Gastrocnemius medialis (tissue), 4 donors: ENCODE measurements at regions not wholly inside any gene's neighbourhood (a gene's known extent, or its start where the extent isn't known, plus 50 kb on each side); places are given as distances from the start of the nearest gene placed in this dataset.
"Not testable (repeated sequence)": the region's sequence is repeated elsewhere in the genome, so short reads cannot be mapped to it uniquely, and the experiment has no call there.

Experiments used
- ATAC-seq, 2 donors: fragments of 150-250 bp; one replicate each; pipeline ENCODE4 v1.9.1; 2016
- DNase-seq, 2 donors: peaks; one replicate each; pipeline ENCODE4 v3.0.0-alpha.2; 2019
- H3K27ac ChIP-seq, 4 donors: fragments of 200-600 bp; sonication (generic); 1 replicate in 1 of 4; 2 replicates in 3 of 4; pipeline ENCODE4 v1.5.1; 2016 to 2018; ENCODE audit warnings: mild to moderate bottlenecking in 2 of 4, moderate library complexity in 1 of 4
- H3K27me3 ChIP-seq, 3 donors: fragments of 200-600 bp; sonication (generic) in 2 of 3; 1 replicate in 1 of 3; 2 replicates in 2 of 3; pipeline versions ENCODE4 v1.5.1 to v1.6.0; 2016 to 2019; ENCODE audit warnings: mild to moderate bottlenecking in 1 of 3, moderate library complexity in 1 of 3
- H3K36me3 ChIP-seq, 2 donors: fragments of 200-600 bp; sonication (generic) in 1 of 2; one replicate each; pipeline ENCODE4 v1.5.1; 2017 to 2018
- H3K4me1 ChIP-seq, 2 donors: fragments of 200-600 bp; sonication (generic) in 1 of 2; one replicate each; pipeline ENCODE4 v1.5.1; 2016 to 2017; ENCODE audit warnings: mild to moderate bottlenecking in 2 of 2
- H3K4me3 ChIP-seq, 4 donors: fragments of 200-600 bp; sonication (generic) in 3 of 4; 1 replicate in 1 of 4; 2 replicates in 3 of 4; pipeline ENCODE4 v1.5.1; 2016 to 2019; ENCODE audit warnings: mild to moderate bottlenecking in 2 of 4
- H3K9me3 ChIP-seq, 3 donors: fragments of 200-600 bp; sonication (generic) in 2 of 3; 1 replicate in 1 of 3; 2 replicates in 2 of 3; pipeline ENCODE4 v1.5.1; 2016 to 2019
- POLR2A ChIP-seq, 2 donors: fragments of 450-650 bp; IDR thresholded peaks; one replicate each; pipeline ENCODE4 v1.6.1; 2017; ENCODE audit warnings: antibody characterized with exemption in 2 of 2, mild to moderate bottlenecking in 2 of 2, moderate library complexity in 2 of 2
- in situ Hi-C, 4 donors: fragments of 200-750 bp; cut with MboI; loops; one replicate each; pipeline versions ENCODE4 v1.15.0 to v1.8.0; 2017; ENCODE audit warnings: low sequenced_read_pairs in 4 of 4
- intact Hi-C: fragments of 100-400 bp; cut with DNase I; formaldehyde crosslinking; loops from one replicate; pipeline ENCODE4 v1.15.1; 2023; ENCODE audit warnings: low total_unique reads
- TF ChIP-seq, protein P1 (sequence below), 5 experiments: fragments of 450-650 bp in 3 of 5; fragments of 200-600 bp in 2 of 5; sonication (generic) in 2 of 5; IDR thresholded peaks in 4 of 5; conservative IDR thresholded peaks in 1 of 5; 1 replicate in 4 of 5; 2 replicates in 1 of 5; pipeline ENCODE4 v1.5.1; 2016 to 2019; ENCODE audit warnings: antibody characterized with exemption in 5 of 5, mild to moderate bottlenecking in 3 of 5, moderate library complexity in 3 of 5

DNA sequence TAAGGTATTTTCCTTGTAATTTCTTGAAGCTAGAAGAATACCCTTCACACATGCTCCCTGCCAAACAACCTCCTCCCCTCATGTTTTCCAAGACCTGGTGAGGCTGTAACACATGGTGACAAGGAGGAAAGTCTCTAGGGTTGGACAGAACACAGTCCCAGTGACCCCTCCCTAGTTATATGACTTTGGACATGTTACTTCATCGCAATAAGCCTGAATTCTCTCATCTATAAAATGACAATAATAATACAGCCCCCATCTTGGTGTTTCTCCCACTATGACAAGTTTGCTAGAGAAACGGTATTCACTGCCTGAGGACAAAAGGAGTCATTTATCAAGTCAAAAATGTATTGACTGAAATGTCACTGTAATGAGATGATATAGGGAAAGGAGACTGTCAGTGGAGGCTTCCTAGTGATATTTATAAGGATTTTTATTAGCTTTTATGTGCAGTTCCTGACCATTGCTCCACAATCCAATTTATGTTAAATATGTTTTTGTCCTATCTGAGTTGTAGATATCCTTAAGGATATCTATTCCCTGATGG lies 464.4 kb downstream of the SUCLG1 start:
- TF ChIP-seq, protein P1, sequence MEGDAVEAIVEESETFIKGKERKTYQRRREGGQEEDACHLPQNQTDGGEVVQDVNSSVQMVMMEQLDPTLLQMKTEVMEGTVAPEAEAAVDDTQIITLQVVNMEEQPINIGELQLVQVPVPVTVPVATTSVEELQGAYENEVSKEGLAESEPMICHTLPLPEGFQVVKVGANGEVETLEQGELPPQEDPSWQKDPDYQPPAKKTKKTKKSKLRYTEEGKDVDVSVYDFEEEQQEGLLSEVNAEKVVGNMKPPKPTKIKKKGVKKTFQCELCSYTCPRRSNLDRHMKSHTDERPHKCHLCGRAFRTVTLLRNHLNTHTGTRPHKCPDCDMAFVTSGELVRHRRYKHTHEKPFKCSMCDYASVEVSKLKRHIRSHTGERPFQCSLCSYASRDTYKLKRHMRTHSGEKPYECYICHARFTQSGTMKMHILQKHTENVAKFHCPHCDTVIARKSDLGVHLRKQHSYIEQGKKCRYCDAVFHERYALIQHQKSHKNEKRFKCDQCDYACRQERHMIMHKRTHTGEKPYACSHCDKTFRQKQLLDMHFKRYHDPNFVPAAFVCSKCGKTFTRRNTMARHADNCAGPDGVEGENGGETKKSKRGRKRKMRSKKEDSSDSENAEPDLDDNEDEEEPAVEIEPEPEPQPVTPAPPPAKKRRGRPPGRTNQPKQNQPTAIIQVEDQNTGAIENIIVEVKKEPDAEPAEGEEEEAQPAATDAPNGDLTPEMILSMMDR (IDR thresholded peaks at IDR 0.05 in 4 of 5, conservative IDR thresholded peaks at IDR 0.05 in 1 of 5), result no peak
- TF ChIP-seq POLR2A (IDR thresholded peaks at IDR 0.05), result no peak
- no peak overlapping the region for H3K27ac ChIP-seq
- no peaks in the 10 kb centered on the region for H3K27me3 ChIP-seq
- intact Hi-C loops, result no loop called here
- no peaks in the 10 kb centered on the region for H3K9me3 ChIP-seq
- H3K4me1 ChIP-seq, result no peaks in the 10 kb centered on the region
- ATAC-seq, result no peak
- DNase-seq, result no peak
- no peak overlapping the region for H3K4me3 ChIP-seq
- in situ Hi-C loops, result no loop called here
- no peaks in the 10 kb centered on the region for H3K36me3 ChIP-seq

DNA sequence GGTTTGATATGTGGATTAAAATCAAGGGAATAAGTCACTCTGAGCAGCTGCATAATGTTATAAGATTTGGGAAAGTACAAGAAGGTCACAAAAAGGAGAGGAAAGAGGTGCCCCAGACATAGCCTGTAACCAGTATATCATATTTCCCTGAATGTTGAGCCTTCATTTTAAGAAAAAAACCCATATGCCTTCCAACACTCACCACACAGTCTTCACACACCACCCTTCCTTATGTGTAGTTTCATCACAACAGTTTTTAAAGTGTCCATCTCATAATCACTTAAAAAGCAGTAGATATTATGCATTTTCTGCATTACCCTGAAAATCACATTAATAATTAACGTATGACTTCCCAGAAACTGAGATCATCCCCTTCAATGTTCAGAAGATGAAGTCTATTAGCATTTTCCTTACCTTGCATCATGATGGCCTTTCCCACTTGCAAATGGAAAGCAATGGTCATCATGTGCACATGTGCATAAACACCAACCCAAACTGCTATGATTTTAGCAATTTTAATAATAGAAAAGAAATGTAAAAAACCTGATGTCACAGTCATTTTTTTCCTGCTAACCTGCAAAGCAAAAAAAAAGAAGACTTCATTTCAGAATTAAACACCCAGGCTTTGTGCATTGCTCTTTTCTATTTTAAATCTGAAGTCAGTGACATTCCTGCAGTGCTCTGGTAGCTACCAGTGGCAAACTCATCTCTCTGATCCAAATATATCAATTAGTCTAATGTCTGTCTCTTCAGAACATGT lies 465.0 kb downstream of the SUCLG1 start:
- no peaks in the 10 kb centered on the region for H3K9me3 ChIP-seq
- H3K27ac ChIP-seq, result no peak overlapping the region
- H3K4me1 ChIP-seq, result no peaks in the 10 kb centered on the region
- H3K36me3 ChIP-seq, result no peaks in the 10 kb centered on the region
- no peak for TF ChIP-seq POLR2A (IDR thresholded peaks at IDR 0.05)
- TF ChIP-seq, protein P1 (IDR thresholded peaks at IDR 0.05 in 4 of 5, conservative IDR thresholded peaks at IDR 0.05 in 1 of 5), result no peak
- intact Hi-C loops (no loop called here), in situ Hi-C loops (no loop called here)
- H3K4me3 ChIP-seq, result no peak overlapping the region
- no peak for DNase-seq
- ATAC-seq, result no peak
- H3K27me3 ChIP-seq, result no peaks in the 10 kb centered on the region

DNA sequence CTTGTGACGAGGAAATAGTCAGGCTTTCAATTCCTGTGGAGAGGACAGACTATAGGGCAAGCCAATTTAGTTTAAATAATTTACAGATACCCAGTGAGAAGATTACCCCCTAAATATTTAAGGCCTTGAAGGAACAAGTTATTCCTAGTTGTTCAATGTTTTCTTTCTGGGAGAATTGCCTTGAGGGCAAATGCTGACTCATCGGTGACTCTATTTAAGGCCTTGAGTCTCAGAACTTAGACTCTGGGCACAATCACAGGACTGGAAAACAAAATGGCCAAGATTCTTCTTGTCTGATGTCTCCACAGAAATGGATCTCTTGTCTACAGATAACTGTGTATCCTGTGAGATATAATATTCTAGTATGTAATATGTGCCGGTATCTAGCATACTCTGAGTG lies 467.1 kb downstream of the SUCLG1 start:
- DNase-seq (no peak), ATAC-seq (no peak)
- no peak overlapping the region for H3K4me3 ChIP-seq
- intact Hi-C loops, result no loop called here
- H3K9me3 ChIP-seq, result no peaks in the 10 kb centered on the region
- no peak overlapping the region for H3K27ac ChIP-seq
- H3K4me1 ChIP-seq, result no peaks in the 10 kb centered on the region
- H3K36me3 ChIP-seq, result no peaks in the 10 kb centered on the region
- in situ Hi-C loops, result no loop called here
- TF ChIP-seq POLR2A (IDR thresholded peaks at IDR 0.05), result no peak
- TF ChIP-seq, protein P1 (IDR thresholded peaks at IDR 0.05 in 4 of 5, conservative IDR thresholded peaks at IDR 0.05 in 1 of 5), result no peak
- H3K27me3 ChIP-seq, result no peaks in the 10 kb centered on the region

DNA sequence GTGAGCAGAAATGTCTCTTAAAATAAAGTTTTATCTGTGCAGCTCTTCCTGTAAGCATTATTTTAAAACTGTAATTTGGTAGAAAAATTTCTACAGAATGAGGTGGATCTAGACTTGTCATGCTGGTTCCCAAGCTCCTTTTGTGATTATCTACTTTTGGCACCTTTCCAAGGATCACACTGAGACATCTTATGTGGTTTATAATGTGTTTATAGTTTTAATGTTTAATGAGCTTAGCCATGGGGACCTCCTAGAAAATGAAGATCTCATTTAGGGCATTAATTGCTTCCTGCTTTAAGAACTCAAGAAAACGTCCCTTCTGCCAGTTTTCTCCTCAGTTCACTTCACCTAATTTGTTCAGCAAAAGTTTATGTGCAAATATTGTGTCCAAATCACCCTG lies 468.4 kb downstream of the SUCLG1 start:
- no peak overlapping the region for H3K27ac ChIP-seq
- TF ChIP-seq, protein P1 (IDR thresholded peaks at IDR 0.05 in 4 of 5, conservative IDR thresholded peaks at IDR 0.05 in 1 of 5), result no peak
- TF ChIP-seq POLR2A (IDR thresholded peaks at IDR 0.05), result no peak
- no peak overlapping the region for H3K4me3 ChIP-seq
- no peak for DNase-seq
- H3K27me3 ChIP-seq, result no peaks in the 10 kb centered on the region
- intact Hi-C loops, result no loop called here
- no peaks in the 10 kb centered on the region for H3K9me3 ChIP-seq
- no peaks in the 10 kb centered on the region for H3K4me1 ChIP-seq
- no peaks in the 10 kb centered on the region for H3K36me3 ChIP-seq
- ATAC-seq, result no peak
- in situ Hi-C loops, result no loop called here

DNA sequence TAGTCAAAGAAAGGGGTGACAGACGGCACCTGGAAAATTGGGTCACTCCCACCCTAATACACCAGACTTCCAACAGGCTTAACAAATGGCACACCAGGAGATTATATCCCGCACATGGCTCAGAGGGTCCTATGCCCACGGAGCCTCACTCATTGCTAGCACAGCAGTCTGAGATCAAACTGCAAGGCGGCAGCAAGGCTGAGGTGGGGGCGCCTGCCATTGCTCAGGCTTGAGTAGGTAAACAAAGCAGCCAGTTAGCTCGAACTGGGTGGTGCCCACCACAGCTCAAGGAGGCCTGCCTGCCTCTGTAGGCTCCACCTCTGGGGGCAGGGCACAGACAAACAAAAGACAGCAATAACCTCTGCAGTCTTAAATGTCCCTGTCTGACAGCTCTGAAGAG lies 482.5 kb downstream of the SUCLG1 start:
- H3K27ac ChIP-seq, H3K27me3 ChIP-seq, H3K4me3 ChIP-seq, H3K4me1 ChIP-seq, H3K36me3 ChIP-seq, H3K9me3 ChIP-seq, DNase-seq, ATAC-seq, in situ Hi-C loops, intact Hi-C loops: not testable (repeated sequence)
